DND-41 (cell line): ENCODE measurements at regions not wholly inside any gene's neighbourhood (a gene's known extent, or its start where the extent isn't known, plus 50 kb on each side); places are given as distances from the start of the nearest gene placed in this dataset.

Experiments used
- ATAC-seq: fragments of 200-7000 bp; cut with Tn5 transposase; 3 replicates; pipeline ENCODE4 v1.9.1; 2021; ENCODE audit warnings: low read depth; ENCODE audit not compliant: insufficient read depth
- DNase-seq: peaks from one replicate; pipeline ENCODE4 v3.0.0-alpha.2; 2020
- H2AFZ ChIP-seq: 2 replicates; pipeline ENCODE4 v1.6.0; 2012; ENCODE audit warnings: low read depth, low read length
- H3K27ac ChIP-seq: 2 replicates; pipeline ENCODE4 v1.5.1; 2012; ENCODE audit warnings: low read length, inconsistent platforms
- H3K27me3 ChIP-seq: fragments of 200-600 bp; sonication (generic); 2 replicates; pipeline ENCODE4 v1.6.0; 2012; ENCODE audit warnings: low read length, mild to moderate bottlenecking, inconsistent platforms; ENCODE audit not compliant: insufficient read depth, poor library complexity
- H3K36me3 ChIP-seq: 2 replicates; pipeline ENCODE4 v1.5.1; 2012; ENCODE audit warnings: low read length, inconsistent platforms; ENCODE audit not compliant: insufficient read depth
- H3K4me1 ChIP-seq: 2 replicates; pipeline ENCODE4 v1.5.1; 2012; ENCODE audit warnings: mild to moderate bottlenecking, low read length; ENCODE audit not compliant: insufficient read depth
- H3K4me2 ChIP-seq: 2 replicates; pipeline ENCODE4 v1.6.0; 2012; ENCODE audit warnings: mild to moderate bottlenecking, moderate library complexity, low read length, inconsistent platforms; ENCODE audit not compliant: insufficient read depth
- H3K4me3 ChIP-seq, 2 experiments: fragments of 200-600 bp in 1 of 2; shearing (Covaris generic) in 1 of 2; 2 replicates each; pipeline ENCODE4 v1.5.1; 2012 to 2016; ENCODE audit warnings: inconsistent platforms in 2 of 2, low read length in 2 of 2, mild to moderate bottlenecking in 2 of 2, low read depth in 1 of 2, moderate library complexity in 1 of 2
- H3K79me2 ChIP-seq: 2 replicates; pipeline ENCODE4 v1.6.0; 2012; ENCODE audit warnings: low read length, inconsistent platforms; ENCODE audit not compliant: insufficient read depth
- H3K9ac ChIP-seq: 2 replicates; pipeline ENCODE4 v1.6.0; 2012; ENCODE audit warnings: low read depth, mild to moderate bottlenecking, inconsistent platforms, low read length, moderate library complexity
- H3K9me3 ChIP-seq: 2 replicates; pipeline ENCODE4 v1.5.1; 2012; ENCODE audit warnings: low read length, moderate library complexity, mild to moderate bottlenecking, inconsistent platforms; ENCODE audit not compliant: insufficient read depth, severe bottlenecking
- H4K20me1 ChIP-seq: 2 replicates; pipeline ENCODE4 v1.6.0; 2012; ENCODE audit warnings: low read length; ENCODE audit not compliant: insufficient read depth
- EZH2 ChIP-seq: IDR thresholded peaks from 3 replicates; pipeline ENCODE4 v1.6.1; 2012; ENCODE audit warnings: borderline replicate concordance, low read depth, mild to moderate bottlenecking, moderate library complexity, low read length, inconsistent platforms; ENCODE audit not compliant: severe bottlenecking
- TF ChIP-seq, protein P1 (sequence below): IDR thresholded peaks from 2 replicates; pipeline ENCODE4 v1.5.1; 2012; ENCODE audit warnings: borderline replicate concordance, low read length, moderate library complexity, mild to moderate bottlenecking; ENCODE audit not compliant: poor library complexity, severe bottlenecking; ENCODE audit errors: extremely low read depth

DNA sequence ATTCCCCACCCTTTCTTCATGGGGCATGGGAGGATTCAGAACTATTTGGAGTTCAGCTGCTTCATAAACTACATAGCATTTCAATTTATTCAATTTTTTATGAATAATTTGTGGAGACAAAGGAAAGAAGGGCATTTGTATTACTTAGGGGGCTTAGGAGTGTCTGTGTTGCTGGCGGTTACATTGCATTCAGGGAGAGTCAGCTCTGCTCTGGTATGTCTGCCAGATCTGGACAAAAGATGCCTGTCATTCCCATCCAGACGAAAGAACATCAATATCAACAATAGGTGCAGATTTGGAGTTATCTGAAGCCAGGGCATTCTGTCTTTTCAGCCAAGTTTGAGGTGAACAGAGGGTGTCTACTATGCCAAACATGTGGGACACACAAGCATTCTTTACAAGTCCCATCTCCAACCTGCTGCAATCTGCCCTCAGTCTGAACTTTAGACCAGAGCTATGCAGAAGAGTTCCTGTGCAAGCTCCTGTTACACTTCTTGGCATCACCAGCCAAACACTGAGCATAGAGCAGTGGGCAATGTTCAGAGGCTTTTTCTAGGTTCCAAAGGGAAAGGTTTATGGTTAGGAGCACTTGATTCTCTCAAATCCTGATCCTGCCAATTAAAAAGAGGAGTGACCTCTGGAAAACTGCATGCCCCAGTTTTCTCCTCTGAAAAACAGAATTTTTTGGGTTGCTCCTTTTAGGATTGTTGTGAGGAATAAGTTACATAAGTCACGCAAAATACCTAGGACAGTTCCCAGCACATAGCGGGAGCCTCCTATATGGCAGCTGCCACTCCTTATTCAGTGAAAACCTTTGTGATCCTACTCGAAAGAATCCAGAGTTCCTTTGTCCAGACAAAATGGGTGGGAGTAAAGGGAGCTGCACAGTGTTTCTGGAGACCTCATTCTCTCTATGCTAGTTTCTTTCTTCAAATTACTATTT, 719.5 kb upstream of the SLIT2 start:
- Histone ChIP-seq H2AFZ (no peak overlapping the region), H3K4me2 (no peak overlapping the region), H3K4me1 (no peaks in the 10 kb centered on the region), H3K9me3 (no peaks in the 10 kb centered on the region), H4K20me1 (no peaks in the 10 kb centered on the region), H3K27ac (no peak overlapping the region), H3K9ac (no peak overlapping the region), H3K36me3 (no peaks in the 10 kb centered on the region), H3K79me2 (no peaks in the 10 kb centered on the region), H3K4me3 (no peak overlapping the region), H3K27me3 (no peaks in the 10 kb centered on the region)
- no peak for ATAC-seq
- no peak for TF ChIP-seq EZH2
- TF ChIP-seq, protein P1, sequence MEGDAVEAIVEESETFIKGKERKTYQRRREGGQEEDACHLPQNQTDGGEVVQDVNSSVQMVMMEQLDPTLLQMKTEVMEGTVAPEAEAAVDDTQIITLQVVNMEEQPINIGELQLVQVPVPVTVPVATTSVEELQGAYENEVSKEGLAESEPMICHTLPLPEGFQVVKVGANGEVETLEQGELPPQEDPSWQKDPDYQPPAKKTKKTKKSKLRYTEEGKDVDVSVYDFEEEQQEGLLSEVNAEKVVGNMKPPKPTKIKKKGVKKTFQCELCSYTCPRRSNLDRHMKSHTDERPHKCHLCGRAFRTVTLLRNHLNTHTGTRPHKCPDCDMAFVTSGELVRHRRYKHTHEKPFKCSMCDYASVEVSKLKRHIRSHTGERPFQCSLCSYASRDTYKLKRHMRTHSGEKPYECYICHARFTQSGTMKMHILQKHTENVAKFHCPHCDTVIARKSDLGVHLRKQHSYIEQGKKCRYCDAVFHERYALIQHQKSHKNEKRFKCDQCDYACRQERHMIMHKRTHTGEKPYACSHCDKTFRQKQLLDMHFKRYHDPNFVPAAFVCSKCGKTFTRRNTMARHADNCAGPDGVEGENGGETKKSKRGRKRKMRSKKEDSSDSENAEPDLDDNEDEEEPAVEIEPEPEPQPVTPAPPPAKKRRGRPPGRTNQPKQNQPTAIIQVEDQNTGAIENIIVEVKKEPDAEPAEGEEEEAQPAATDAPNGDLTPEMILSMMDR = no peak
- DNase-seq = no peak

DNA sequence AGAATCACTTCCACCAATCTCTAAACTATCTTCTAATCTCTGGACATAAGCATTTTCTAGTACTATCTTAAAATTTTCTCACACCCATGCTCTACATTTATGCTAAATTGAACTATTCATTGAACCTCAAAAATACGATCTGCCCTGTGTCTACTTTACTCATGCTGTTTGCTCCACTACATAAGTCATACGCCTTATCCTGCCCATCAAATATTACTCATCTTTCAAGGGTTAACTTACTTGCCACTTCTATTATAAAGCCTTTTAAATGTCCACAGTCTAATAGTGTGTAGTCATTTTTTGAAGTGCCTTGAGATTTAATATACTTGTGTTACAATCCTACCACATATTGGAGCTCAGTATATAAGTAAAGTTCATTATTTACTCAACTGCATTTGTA, 727.7 kb upstream of the SLIT2 start:
- Histone ChIP-seq H3K9me3 (no peaks in the 10 kb centered on the region), H2AFZ (no peak overlapping the region), H3K27me3 (no peaks in the 10 kb centered on the region), H3K36me3 (no peaks in the 10 kb centered on the region), H3K79me2 (no peaks in the 10 kb centered on the region), H3K4me2 (no peak overlapping the region), H3K27ac (no peak overlapping the region), H3K9ac (no peak overlapping the region), H3K4me1 (no peaks in the 10 kb centered on the region), H3K4me3 (no peak overlapping the region), H4K20me1 (no peaks in the 10 kb centered on the region)
- no peak for TF ChIP-seq EZH2
- TF ChIP-seq, protein P1 = no peak
- DNase-seq (no peak), ATAC-seq (no peak)

DNA sequence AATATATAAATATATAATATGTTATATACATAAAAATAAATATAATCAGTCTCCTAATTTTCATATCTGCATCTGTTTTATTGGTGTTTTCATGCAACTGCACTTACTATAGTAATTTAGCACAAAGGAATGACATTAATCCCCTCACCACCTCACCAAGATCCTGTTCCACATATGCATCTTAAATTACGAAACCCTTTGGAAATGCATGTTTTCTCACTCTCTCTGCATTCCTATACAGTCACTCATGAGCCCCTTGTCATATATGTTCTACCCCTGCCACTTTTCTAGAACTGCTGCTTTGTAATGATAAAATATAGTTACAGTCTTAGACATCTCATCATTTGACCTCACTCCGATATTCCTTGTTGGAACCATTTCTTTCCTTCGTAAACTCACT, 728.7 kb upstream of the SLIT2 start:
- Histone ChIP-seq H3K27me3 (no peaks in the 10 kb centered on the region), H3K4me3 (no peak overlapping the region), H3K4me2 (no peak overlapping the region), H3K79me2 (no peaks in the 10 kb centered on the region), H4K20me1 (no peaks in the 10 kb centered on the region), H3K9ac (no peak overlapping the region), H3K9me3 (no peaks in the 10 kb centered on the region), H2AFZ (no peak overlapping the region), H3K4me1 (no peaks in the 10 kb centered on the region), H3K36me3 (no peaks in the 10 kb centered on the region), H3K27ac (no peak overlapping the region)
- TF ChIP-seq, protein P1 = no peak
- no peak for TF ChIP-seq EZH2
- no peak for ATAC-seq
- DNase-seq = no peak
